Prostate gland (tissue), 2 donors: ENCODE measurements at regions not wholly inside any gene's neighbourhood (a gene's known extent, or its start where the extent isn't known, plus 50 kb on each side); places are given as distances from the start of the nearest gene placed in this dataset.

ENCODE experiments used
- POLR2A ChIP-seq: fragments of 450-650 bp; IDR thresholded peaks from one replicate; pipeline ENCODE4 v1.6.1; 2016; ENCODE audit warnings: antibody characterized with exemption, mild to moderate bottlenecking
- TF ChIP-seq, protein P1 (sequence below), 4 experiments: fragments of 200-600 bp in 2 of 4; fragments of 450-650 bp in 2 of 4; sonication (generic) in 2 of 4; IDR thresholded peaks; 1 replicate in 3 of 4; 2 replicates in 1 of 4; pipeline ENCODE4 v1.5.1; 2016 to 2019; ENCODE audit warnings: antibody characterized with exemption in 4 of 4, mild to moderate bottlenecking in 2 of 4, moderate library complexity in 2 of 4

DNA sequence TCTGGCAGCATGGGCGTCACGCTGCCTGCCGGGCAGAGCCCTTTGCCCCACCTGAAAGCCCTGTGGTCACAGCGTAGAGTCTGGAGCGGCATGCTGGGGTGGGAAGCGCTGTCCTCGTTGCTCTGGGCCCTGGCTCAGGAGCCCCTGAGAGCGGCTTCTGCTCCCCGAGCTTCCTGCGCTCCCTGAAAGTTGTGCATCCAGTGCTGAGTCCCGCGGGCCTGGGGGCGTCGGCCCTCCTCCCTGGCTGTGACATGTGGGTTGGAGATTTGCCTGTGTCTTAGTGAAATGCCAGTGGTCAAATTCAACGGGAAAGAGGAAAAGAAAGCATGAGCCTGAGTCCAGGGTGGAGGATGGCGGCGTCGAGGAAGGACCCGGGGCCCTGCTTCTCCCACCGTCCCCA is 1208.0 kb downstream of the BRD1 start:
- TF ChIP-seq, protein P1, sequence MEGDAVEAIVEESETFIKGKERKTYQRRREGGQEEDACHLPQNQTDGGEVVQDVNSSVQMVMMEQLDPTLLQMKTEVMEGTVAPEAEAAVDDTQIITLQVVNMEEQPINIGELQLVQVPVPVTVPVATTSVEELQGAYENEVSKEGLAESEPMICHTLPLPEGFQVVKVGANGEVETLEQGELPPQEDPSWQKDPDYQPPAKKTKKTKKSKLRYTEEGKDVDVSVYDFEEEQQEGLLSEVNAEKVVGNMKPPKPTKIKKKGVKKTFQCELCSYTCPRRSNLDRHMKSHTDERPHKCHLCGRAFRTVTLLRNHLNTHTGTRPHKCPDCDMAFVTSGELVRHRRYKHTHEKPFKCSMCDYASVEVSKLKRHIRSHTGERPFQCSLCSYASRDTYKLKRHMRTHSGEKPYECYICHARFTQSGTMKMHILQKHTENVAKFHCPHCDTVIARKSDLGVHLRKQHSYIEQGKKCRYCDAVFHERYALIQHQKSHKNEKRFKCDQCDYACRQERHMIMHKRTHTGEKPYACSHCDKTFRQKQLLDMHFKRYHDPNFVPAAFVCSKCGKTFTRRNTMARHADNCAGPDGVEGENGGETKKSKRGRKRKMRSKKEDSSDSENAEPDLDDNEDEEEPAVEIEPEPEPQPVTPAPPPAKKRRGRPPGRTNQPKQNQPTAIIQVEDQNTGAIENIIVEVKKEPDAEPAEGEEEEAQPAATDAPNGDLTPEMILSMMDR (IDR thresholded peaks at IDR 0.05) = no peak
- no peak for TF ChIP-seq POLR2A
